ENCODE measurements at regions not wholly inside any gene's neighbourhood (a gene's known extent, or its start where the extent isn't known, plus 50 kb on each side); places are given as distances from the start of the nearest gene placed in this dataset.

DNA sequence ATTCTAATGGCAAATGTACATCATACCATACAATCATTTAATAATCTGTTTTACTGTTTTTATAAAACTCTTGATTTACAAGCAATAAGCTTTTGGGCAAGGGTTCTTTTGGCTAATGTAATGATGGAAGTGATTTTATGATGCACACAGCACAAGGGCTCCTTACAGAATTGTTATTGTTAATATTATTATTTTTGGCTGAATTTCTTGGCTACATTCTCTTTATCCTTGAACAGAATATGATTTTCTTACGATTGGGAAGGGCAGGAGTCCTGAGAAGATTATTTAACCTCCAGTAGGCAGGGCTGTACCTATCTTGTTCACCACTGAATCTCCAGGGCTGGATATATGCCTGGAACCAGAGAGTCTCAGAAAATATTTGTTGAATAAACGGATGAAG is 70.4 kb upstream of the ARHGAP20 start:
- no peaks in the 10 kb centered on the region for H3K4me1 ChIP-seq (ENCODE audit: control insufficient read depth, insufficient read depth, low read length)
- no peaks in the 10 kb centered on the region for H3K9me3 ChIP-seq (ENCODE audit: control insufficient read depth, insufficient read depth, low read depth, low read length)
- no peaks in the 10 kb centered on the region for H3K36me3 ChIP-seq (ENCODE audit: control insufficient read depth in 2 of 2, insufficient read depth in 1 of 2, low read length in 2 of 2)
- ChIA-PET POLR2A (no interaction called here), CTCF (no interaction called here)
- H3K4me3 ChIP-seq (ENCODE audit: low read depth, low read length), result no peak overlapping the region
- TF ChIP-seq ZNF239 (tag by site-specific recombination; IDR thresholded peaks at IDR 0.05) (no peak), ZBTB7A (tag by site-specific recombination; IDR thresholded peaks at IDR 0.05; ENCODE audit: low read depth) (no peak), ZNF138 (tag by site-specific recombination; IDR thresholded peaks at IDR 0.05; ENCODE audit: borderline replicate concordance) (no peak)
- no peak overlapping the region for H3K27ac ChIP-seq (ENCODE audit: extremely low read depth, low read depth, low read length)

DNA sequence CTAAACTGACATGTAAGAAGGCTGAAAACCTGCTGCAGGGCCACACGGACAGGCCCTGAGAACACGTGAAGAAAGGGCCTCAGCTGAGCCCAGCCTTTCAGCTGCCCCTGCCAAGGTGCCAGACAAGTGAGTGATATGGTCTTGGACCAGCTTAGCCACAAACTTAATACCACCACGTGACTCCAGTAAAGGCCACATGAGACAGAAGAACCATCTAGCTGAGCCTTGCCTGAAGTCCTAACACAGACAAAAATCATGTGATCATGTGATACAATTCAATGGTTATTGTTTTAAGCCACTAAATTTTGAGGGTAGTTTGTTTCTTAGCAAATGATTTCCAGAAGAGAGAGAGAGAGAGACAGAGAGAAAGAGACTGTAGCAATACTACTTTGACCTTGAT is 66.9 kb upstream of the ARHGAP20 start:
- Histone ChIP-seq H3K4me3 (ENCODE audit: low read depth, low read length) (no peak overlapping the region), H3K9me3 (ENCODE audit: control insufficient read depth, insufficient read depth, low read depth, low read length) (no peaks in the 10 kb centered on the region), H3K4me1 (ENCODE audit: control insufficient read depth, insufficient read depth, low read length) (no peaks in the 10 kb centered on the region), H3K36me3 (ENCODE audit: control insufficient read depth in 2 of 2, insufficient read depth in 1 of 2, low read length in 2 of 2) (no peaks in the 10 kb centered on the region), H3K27ac (ENCODE audit: extremely low read depth, low read depth, low read length) (no peak overlapping the region)
- TF ChIP-seq SETDB1 (IDR thresholded peaks at IDR 0.05; ENCODE audit: insufficient read length, low read length), result peak; percentile 54
- TF ChIP-seq ZNF394 (tag by site-specific recombination; IDR thresholded peaks at IDR 0.05; ENCODE audit: borderline replicate concordance), result no peak
- POLR2A ChIA-PET, result no interaction called here
- CTCF ChIA-PET, result no interaction called here

DNA sequence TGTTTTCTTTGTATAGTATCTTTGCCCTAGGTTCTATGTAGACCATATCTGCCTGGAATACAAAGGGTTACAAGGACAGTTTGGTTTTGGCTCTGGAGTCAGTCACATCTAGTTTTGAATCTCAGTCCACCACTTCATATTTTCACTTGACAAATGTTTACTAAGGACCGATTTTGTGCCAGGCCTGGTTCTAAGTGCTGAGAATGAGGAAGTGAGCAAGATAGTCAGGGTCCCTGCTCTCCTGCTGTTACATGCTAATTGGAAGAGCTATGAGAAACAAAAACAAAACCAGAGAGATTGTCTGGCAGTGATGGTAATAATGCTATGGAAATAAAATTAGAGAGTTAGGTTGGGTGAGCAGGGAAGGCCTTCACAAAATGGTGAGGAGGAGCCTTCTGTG is 66.1 kb upstream of the ARHGAP20 start:
- ChIA-PET CTCF (interaction anchor here (0.6 kb wide), 2 partner anchors 11 to 194 kb away, joined by 3 to 4 read pairs; no protein-coding TSS in a partner anchor), POLR2A (no interaction called here)
- Histone ChIP-seq H3K4me3 (ENCODE audit: low read depth, low read length) (no peak overlapping the region), H3K4me1 (ENCODE audit: control insufficient read depth, insufficient read depth, low read length) (no peaks in the 10 kb centered on the region), H3K36me3 (ENCODE audit: control insufficient read depth in 2 of 2, insufficient read depth in 1 of 2, low read length in 2 of 2) (no peaks in the 10 kb centered on the region), H3K27ac (ENCODE audit: extremely low read depth, low read depth, low read length) (no peak overlapping the region), H3K9me3 (ENCODE audit: control insufficient read depth, insufficient read depth, low read depth, low read length) (no peaks in the 10 kb centered on the region)
- TF ChIP-seq ZNF266 (tag by site-specific recombination; IDR thresholded peaks at IDR 0.05; ENCODE audit: low read depth), result no peak
- TF ChIP-seq, protein P1, sequence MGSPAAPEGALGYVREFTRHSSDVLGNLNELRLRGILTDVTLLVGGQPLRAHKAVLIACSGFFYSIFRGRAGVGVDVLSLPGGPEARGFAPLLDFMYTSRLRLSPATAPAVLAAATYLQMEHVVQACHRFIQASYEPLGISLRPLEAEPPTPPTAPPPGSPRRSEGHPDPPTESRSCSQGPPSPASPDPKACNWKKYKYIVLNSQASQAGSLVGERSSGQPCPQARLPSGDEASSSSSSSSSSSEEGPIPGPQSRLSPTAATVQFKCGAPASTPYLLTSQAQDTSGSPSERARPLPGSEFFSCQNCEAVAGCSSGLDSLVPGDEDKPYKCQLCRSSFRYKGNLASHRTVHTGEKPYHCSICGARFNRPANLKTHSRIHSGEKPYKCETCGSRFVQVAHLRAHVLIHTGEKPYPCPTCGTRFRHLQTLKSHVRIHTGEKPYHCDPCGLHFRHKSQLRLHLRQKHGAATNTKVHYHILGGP (tag by site-specific recombination; IDR thresholded peaks at IDR 0.05), result no peak

DNA sequence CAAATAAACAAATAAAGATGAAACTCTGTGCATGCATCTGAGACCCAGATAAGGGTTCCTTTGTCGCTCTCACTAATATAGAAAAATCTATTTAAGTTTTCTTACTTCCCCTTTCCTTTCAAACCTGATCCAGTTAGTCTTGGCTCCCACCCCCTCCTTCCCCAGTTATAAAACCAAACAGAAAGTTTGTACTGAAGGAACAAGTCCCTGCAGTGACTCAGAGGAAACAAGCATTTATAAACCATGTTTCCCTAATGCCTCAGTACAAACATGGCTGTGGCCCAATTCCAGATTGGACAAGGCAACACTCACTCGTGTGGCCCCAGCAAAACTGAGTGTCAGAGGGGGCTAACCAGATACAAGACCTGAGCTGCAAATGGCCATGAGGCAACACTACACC is 65.5 kb upstream of the ARHGAP20 start:
- ChIA-PET POLR2A (no interaction called here), CTCF (interaction anchor here (0.6 to 0.8 kb wide), 2 partner anchors 11 to 20 kb away, joined by 4 read pairs; no protein-coding TSS in a partner anchor)
- H3K36me3 ChIP-seq (ENCODE audit: control insufficient read depth in 2 of 2, insufficient read depth in 1 of 2, low read length in 2 of 2), result no peaks in the 10 kb centered on the region
- no peak overlapping the region for H3K4me3 ChIP-seq (ENCODE audit: low read depth, low read length)
- no peaks in the 10 kb centered on the region for H3K4me1 ChIP-seq (ENCODE audit: control insufficient read depth, insufficient read depth, low read length)
- no peaks in the 10 kb centered on the region for H3K9me3 ChIP-seq (ENCODE audit: control insufficient read depth, insufficient read depth, low read depth, low read length)
- H3K27ac ChIP-seq (ENCODE audit: extremely low read depth, low read depth, low read length), result no peak overlapping the region
- TF ChIP-seq BCL11B (tag by site-specific recombination; IDR thresholded peaks at IDR 0.05; ENCODE audit: low read depth) (no peak), ZNF350 (tag by site-specific recombination; IDR thresholded peaks at IDR 0.05) (no peak), ZNF274 (IDR thresholded peaks at IDR 0.05; ENCODE audit: low read length) (no peak), ZNF274 (tag by site-specific recombination; IDR thresholded peaks at IDR 0.05; ENCODE audit: borderline replicate concordance) (no peak)
- TF ChIP-seq, protein P2, sequence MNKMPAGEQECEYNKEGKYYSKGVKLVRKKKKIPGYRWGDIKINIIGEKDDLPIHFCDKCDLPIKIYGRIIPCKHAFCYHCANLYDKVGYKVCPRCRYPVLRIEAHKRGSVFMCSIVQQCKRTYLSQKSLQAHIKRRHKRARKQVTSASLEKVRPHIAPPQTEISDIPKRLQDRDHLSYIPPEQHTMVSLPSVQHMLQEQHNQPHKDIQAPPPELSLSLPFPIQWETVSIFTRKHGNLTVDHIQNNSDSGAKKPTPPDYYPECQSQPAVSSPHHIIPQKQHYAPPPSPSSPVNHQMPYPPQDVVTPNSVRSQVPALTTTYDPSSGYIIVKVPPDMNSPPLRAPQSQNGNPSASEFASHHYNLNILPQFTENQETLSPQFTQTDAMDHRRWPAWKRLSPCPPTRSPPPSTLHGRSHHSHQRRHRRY (tag by site-specific recombination; IDR thresholded peaks at IDR 0.05), result no peak
- TF ChIP-seq, protein P3, sequence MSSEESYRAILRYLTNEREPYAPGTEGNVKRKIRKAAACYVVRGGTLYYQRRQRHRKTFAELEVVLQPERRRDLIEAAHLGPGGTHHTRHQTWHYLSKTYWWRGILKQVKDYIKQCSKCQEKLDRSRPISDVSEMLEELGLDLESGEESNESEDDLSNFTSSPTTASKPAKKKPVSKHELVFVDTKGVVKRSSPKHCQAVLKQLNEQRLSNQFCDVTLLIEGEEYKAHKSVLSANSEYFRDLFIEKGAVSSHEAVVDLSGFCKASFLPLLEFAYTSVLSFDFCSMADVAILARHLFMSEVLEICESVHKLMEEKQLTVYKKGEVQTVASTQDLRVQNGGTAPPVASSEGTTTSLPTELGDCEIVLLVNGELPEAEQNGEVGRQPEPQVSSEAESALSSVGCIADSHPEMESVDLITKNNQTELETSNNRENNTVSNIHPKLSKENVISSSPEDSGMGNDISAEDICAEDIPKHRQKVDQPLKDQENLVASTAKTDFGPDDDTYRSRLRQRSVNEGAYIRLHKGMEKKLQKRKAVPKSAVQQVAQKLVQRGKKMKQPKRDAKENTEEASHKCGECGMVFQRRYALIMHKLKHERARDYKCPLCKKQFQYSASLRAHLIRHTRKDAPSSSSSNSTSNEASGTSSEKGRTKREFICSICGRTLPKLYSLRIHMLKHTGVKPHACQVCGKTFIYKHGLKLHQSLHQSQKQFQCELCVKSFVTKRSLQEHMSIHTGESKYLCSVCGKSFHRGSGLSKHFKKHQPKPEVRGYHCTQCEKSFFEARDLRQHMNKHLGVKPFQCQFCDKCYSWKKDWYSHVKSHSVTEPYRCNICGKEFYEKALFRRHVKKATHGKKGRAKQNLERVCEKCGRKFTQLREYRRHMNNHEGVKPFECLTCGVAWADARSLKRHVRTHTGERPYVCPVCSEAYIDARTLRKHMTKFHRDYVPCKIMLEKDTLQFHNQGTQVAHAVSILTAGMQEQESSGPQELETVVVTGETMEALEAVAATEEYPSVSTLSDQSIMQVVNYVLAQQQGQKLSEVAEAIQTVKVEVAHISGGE (tag by site-specific recombination; conservative IDR thresholded peaks at IDR 0.05; ENCODE audit: low read depth), result no peak
- TF ChIP-seq, protein P4, sequence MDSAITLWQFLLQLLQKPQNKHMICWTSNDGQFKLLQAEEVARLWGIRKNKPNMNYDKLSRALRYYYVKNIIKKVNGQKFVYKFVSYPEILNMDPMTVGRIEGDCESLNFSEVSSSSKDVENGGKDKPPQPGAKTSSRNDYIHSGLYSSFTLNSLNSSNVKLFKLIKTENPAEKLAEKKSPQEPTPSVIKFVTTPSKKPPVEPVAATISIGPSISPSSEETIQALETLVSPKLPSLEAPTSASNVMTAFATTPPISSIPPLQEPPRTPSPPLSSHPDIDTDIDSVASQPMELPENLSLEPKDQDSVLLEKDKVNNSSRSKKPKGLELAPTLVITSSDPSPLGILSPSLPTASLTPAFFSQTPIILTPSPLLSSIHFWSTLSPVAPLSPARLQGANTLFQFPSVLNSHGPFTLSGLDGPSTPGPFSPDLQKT (IDR thresholded peaks at IDR 0.05; ENCODE audit: borderline replicate concordance, low read depth, low read length), result no peak
- TF ChIP-seq, protein P5, sequence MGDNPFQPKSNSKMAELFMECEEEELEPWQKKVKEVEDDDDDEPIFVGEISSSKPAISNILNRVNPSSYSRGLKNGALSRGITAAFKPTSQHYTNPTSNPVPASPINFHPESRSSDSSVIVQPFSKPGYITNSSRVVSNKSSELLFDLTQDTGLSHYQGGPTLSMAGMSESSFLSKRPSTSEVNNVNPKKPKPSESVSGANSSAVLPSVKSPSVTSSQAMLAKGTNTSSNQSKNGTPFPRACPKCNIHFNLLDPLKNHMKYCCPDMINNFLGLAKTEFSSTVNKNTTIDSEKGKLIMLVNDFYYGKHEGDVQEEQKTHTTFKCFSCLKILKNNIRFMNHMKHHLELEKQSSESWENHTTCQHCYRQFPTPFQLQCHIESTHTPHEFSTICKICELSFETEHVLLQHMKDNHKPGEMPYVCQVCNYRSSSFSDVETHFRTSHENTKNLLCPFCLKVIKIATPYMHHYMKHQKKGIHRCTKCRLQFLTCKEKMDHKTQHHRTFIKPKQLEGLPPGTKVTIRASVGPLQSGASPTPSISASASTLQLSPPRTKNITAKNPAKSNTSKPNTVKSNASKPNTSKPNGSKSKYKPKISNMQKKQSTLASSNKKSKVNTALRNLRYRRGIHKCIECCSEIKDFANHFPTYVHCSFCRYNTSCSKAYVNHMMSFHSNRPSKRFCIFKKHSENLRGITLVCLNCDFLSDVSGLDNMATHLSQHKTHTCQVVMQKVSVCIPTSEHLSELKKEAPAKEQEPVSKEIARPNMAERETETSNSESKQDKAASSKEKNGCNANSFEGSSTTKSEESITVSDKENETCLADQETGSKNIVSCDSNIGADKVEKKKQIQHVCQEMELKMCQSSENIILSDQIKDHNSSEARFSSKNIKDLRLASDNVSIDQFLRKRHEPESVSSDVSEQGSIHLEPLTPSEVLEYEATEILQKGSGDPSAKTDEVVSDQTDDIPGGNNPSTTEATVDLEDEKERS (tag by site-specific recombination; IDR thresholded peaks at IDR 0.05), result no peak
